Gastroesophageal sphincter (tissue), 4 donors: ENCODE measurements at regions not wholly inside any gene's neighbourhood (a gene's known extent, or its start where the extent isn't known, plus 50 kb on each side); places are given as distances from the start of the nearest gene placed in this dataset.

ENCODE experiments used
- ATAC-seq: fragments of 150-250 bp; one replicate; pipeline ENCODE4 v1.9.1; 2016; ENCODE audit warnings: mild to moderate bottlenecking, moderate library complexity
- H3K27ac ChIP-seq, 4 donors: fragments of 200-600 bp; sonication (generic) in 3 of 4; 1 replicate in 3 of 4; 2 replicates in 1 of 4; pipeline ENCODE4 v1.5.1; 2016 to 2019
- H3K27me3 ChIP-seq: fragments of 200-600 bp; sonication (generic); one replicate; pipeline ENCODE4 v1.5.1; 2019
- H3K36me3 ChIP-seq, 2 donors: fragments of 200-600 bp; sonication (generic); one replicate each; pipeline ENCODE4 v1.5.1; 2019; ENCODE audit warnings: control low read depth in 1 of 2
- H3K4me1 ChIP-seq, 3 donors: fragments of 200-600 bp; sonication (generic); 1 replicate in 2 of 3; 2 replicates in 1 of 3; pipeline ENCODE4 v1.5.1; 2016 to 2019; ENCODE audit warnings: control low read depth in 2 of 3
- H3K4me3 ChIP-seq, 2 donors: fragments of 200-600 bp; sonication (generic); one replicate each; pipeline ENCODE4 v1.5.1; 2019; ENCODE audit warnings: mild to moderate bottlenecking in 1 of 2, moderate library complexity in 1 of 2
- H3K9me3 ChIP-seq, 3 donors: fragments of 200-600 bp; sonication (generic); one replicate each; pipeline ENCODE4 v1.5.1; 2017 to 2019; ENCODE audit warnings: control low read depth in 2 of 3
- CTCF ChIP-seq, 4 experiments: fragments of 200-600 bp in 2 of 4; fragments of 450-650 bp in 2 of 4; sonication (generic) in 1 of 4; IDR thresholded peaks; one replicate each; pipeline ENCODE4 v1.5.1; 2017 to 2019; ENCODE audit warnings: antibody characterized with exemption in 4 of 4, mild to moderate bottlenecking in 2 of 4, moderate library complexity in 2 of 4
- EP300 ChIP-seq: sonication (generic); formaldehyde crosslinking; IDR thresholded peaks from one replicate; pipeline ENCODE4 v1.6.1; 2017; ENCODE audit warnings: antibody characterized with exemption, mild to moderate bottlenecking
- POLR2A ChIP-seq, 2 donors: fragments of 450-650 bp; IDR thresholded peaks; one replicate each; pipeline ENCODE4 v1.6.1; 2017; ENCODE audit warnings: antibody characterized with exemption in 2 of 2, mild to moderate bottlenecking in 2 of 2, moderate library complexity in 1 of 2
- POLR2AphosphoS5 ChIP-seq: sonication (generic); formaldehyde crosslinking; IDR thresholded peaks from one replicate; pipeline ENCODE4 v1.6.1; 2017; ENCODE audit warnings: antibody characterized with exemption
- WGBS, 2 donors: methylation state at CpG; one replicate each; pipeline ENCODE4 v1.1.5; 2018; ENCODE audit warnings: low coverage in 1 of 2; 5-methylcytosine and 5-hydroxymethylcytosine counted together

- ATAC-seq, result no peak
- 78 to 100% methylated on average over 1 to 2 of the region's 4 CpGs for WGBS, 2 donors
- Histone ChIP-seq H3K4me1 (no peaks in the 10 kb centered on the region), H3K9me3 (no peaks in the 10 kb centered on the region), H3K36me3 (no peaks in the 10 kb centered on the region), H3K4me3 (no peak overlapping the region), H3K27ac (no peak overlapping the region), H3K27me3 (no peaks in the 10 kb centered on the region)
- TF ChIP-seq EP300 (no peak), CTCF (IDR thresholded peaks at IDR 0.05) (no peak), POLR2AphosphoS5 (no peak), POLR2A (IDR thresholded peaks at IDR 0.05) (no peak)
These were observed 466.2 kb downstream of the BCOR start for GRCh38 chrX:39631276-39632229.

GRCh38 chrX:39633293-39633692 lies 464.5 kb downstream of the BCOR start:
- Histone ChIP-seq H3K9me3 (no peaks in the 10 kb centered on the region), H3K36me3 (no peaks in the 10 kb centered on the region), H3K4me3 (no peak overlapping the region), H3K27ac (no peak overlapping the region), H3K27me3 (no peaks in the 10 kb centered on the region), H3K4me1 (no peaks in the 10 kb centered on the region)
- ATAC-seq, result no peak
- no peak for TF ChIP-seq EP300
- 60% methylated on average over 1 of the region's 2 CpGs; no CpG with 5 or more reads in 1 of the 2 donors for WGBS, 2 donors

- no peak for TF ChIP-seq CTCF (IDR thresholded peaks at IDR 0.05)
- TF ChIP-seq EP300, result no peak
- no peak for TF ChIP-seq POLR2A (IDR thresholded peaks at IDR 0.05)
- no peak for TF ChIP-seq POLR2AphosphoS5
- H3K27me3 ChIP-seq, result no peaks in the 10 kb centered on the region
- no peaks in the 10 kb centered on the region for H3K36me3 ChIP-seq
- H3K4me1 ChIP-seq, result no peaks in the 10 kb centered on the region
- ATAC-seq, result no peak
- no peak overlapping the region for H3K4me3 ChIP-seq
- H3K9me3 ChIP-seq, result peaks cover 0 to 1% (median 0%) of the 10 kb centered on the region in 3 donors
- WGBS, 2 donors, result 86 to 100% methylated on average over 1 to 3 of the region's 3 CpGs
- H3K27ac ChIP-seq, result no peak overlapping the region
These were observed 461.3 kb downstream of the BCOR start for GRCh38 chrX:39636481-39636880.

GRCh38 chrX:39638526-39638925 lies 459.2 kb downstream of the BCOR start:
- TF ChIP-seq CTCF (IDR thresholded peaks at IDR 0.05) (no peak), POLR2AphosphoS5 (no peak), POLR2A (IDR thresholded peaks at IDR 0.05) (no peak)
- peaks cover 0 to 1% (median 0%) of the 10 kb centered on the region in 3 donors for H3K9me3 ChIP-seq
- no peak for ATAC-seq
- no peak overlapping the region for H3K27ac ChIP-seq
- 88% methylated on average over 2 of the region's 2 CpGs; no CpG with 5 or more reads in 1 of the 2 donors for WGBS, 2 donors
- no peaks in the 10 kb centered on the region for H3K4me1 ChIP-seq
- H3K27me3 ChIP-seq, result no peaks in the 10 kb centered on the region
- H3K36me3 ChIP-seq, result no peaks in the 10 kb centered on the region
- H3K4me3 ChIP-seq, result no peak overlapping the region

GRCh38 chrX:39639871-39640270 lies 457.9 kb downstream of the BCOR start:
- H3K27me3 ChIP-seq, result no peaks in the 10 kb centered on the region
- WGBS, 2 donors, result 80 to 100% methylated on average over 1 of the region's 4 CpGs

More at GRCh38 chrX:39639871-39640270, 457.9 kb downstream of the BCOR start:
- H3K27ac ChIP-seq, result no peak overlapping the region
- H3K4me1 ChIP-seq, result peaks cover 0 to under 1% (median 0%) of the 10 kb centered on the region in 3 donors
- no peak for ATAC-seq
- peaks cover 0 to 1% (median 0%) of the 10 kb centered on the region in 3 donors for H3K9me3 ChIP-seq
- TF ChIP-seq POLR2A (IDR thresholded peaks at IDR 0.05) (no peak), CTCF (IDR thresholded peaks at IDR 0.05) (no peak), EP300 (no peak), POLR2AphosphoS5 (no peak)
- no peaks in the 10 kb centered on the region for H3K36me3 ChIP-seq
- no peak overlapping the region for H3K4me3 ChIP-seq
